Activated CD8-positive, alpha-beta memory T cell treated with anti-CD3 and anti-CD28 coated beads for 36 hours (primary cell): ENCODE measurements at regions not wholly inside any gene's neighbourhood (a gene's known extent, or its start where the extent isn't known, plus 50 kb on each side); places are given as distances from the start of the nearest gene placed in this dataset.
"Not testable (repeated sequence)": the region's sequence is repeated elsewhere in the genome, so short reads cannot be mapped to it uniquely, and the experiment has no call there.

Source experiments
- CTCF ChIA-PET: fragments of 350-600 bp; sonication (Branson Sonifier 250); formaldehyde crosslinking; loops from one replicate; lab custom pipeline; 2021; ENCODE audit warnings: antibody characterized with exemption; lab: Charles Lee
- POLR2A ChIA-PET: fragments of 350-600 bp; sonication (Branson Sonifier 250); formaldehyde crosslinking; loops from one replicate; lab custom pipeline; 2021; ENCODE audit warnings: antibody characterized with exemption; lab: Charles Lee

GRCh38 chr13:81377921-81378320 is 1037.0 kb upstream of the SPRY2 start:
- CTCF ChIA-PET, result no interaction called here
- POLR2A ChIA-PET, result no interaction called here

GRCh38 chr13:81375709-81376108 is 1034.8 kb upstream of the SPRY2 start:
- POLR2A ChIA-PET, result no interaction called here
- CTCF ChIA-PET, result no interaction called here

GRCh38 chr13:81362711-81363110 is 1021.8 kb upstream of the SPRY2 start:
- CTCF ChIA-PET, POLR2A ChIA-PET: not testable (repeated sequence)

- POLR2A ChIA-PET, result no interaction called here
Observed at GRCh38 chr13:81350056-81350455, 1009.1 kb upstream of the SPRY2 start.

GRCh38 chr13:81340118-81341069 is 999.5 kb upstream of the SPRY2 start:
- CTCF ChIA-PET, POLR2A ChIA-PET: not testable (repeated sequence)

More at GRCh38 chr13:81350056-81350455, 1009.1 kb upstream of the SPRY2 start:
- CTCF ChIA-PET, result no interaction called here

GRCh38 chr13:81339666-81340065 is 998.7 kb upstream of the SPRY2 start:
- CTCF ChIA-PET, POLR2A ChIA-PET: not testable (repeated sequence)

GRCh38 chr13:81334481-81334880 is 993.6 kb upstream of the SPRY2 start:
- POLR2A ChIA-PET, result no interaction called here
- CTCF ChIA-PET, result no interaction called here

GRCh38 chr13:81326913-81327312 is 986.0 kb upstream of the SPRY2 start:
- ChIA-PET CTCF (no interaction called here), POLR2A (no interaction called here)

GRCh38 chr13:81320516-81320915 is 979.6 kb upstream of the SPRY2 start:
- ChIA-PET CTCF (no interaction called here), POLR2A (no interaction called here)

GRCh38 chr13:81319351-81319750 is 978.4 kb upstream of the SPRY2 start:
- POLR2A ChIA-PET, result no interaction called here
- CTCF ChIA-PET, result no interaction called here

GRCh38 chr13:81318231-81319019 is 977.5 kb upstream of the SPRY2 start:
- ChIA-PET POLR2A (no interaction called here), CTCF (no interaction called here)

GRCh38 chr13:81314461-81314860 is 973.5 kb upstream of the SPRY2 start:
- POLR2A ChIA-PET, result no interaction called here

GRCh38 chr13:81305928-81306327 is 965.0 kb upstream of the SPRY2 start:
- CTCF ChIA-PET, result no interaction called here

More at GRCh38 chr13:81314461-81314860, 973.5 kb upstream of the SPRY2 start:
- CTCF ChIA-PET, result no interaction called here

GRCh38 chr13:81304121-81304659 is 963.3 kb upstream of the SPRY2 start:
- ChIA-PET CTCF (no interaction called here), POLR2A (no interaction called here)

More at GRCh38 chr13:81305928-81306327, 965.0 kb upstream of the SPRY2 start:
- POLR2A ChIA-PET, result no interaction called here

GRCh38 chr13:81302677-81303076 is 961.8 kb upstream of the SPRY2 start:
- ChIA-PET POLR2A (no interaction called here), CTCF (no interaction called here)

- ChIA-PET POLR2A (no interaction called here), CTCF (no interaction called here)
Observed at GRCh38 chr13:81302125-81302524, 961.2 kb upstream of the SPRY2 start.

- POLR2A ChIA-PET, result no interaction called here
- CTCF ChIA-PET, result interaction anchor here (0.5 kb wide), 1 partner anchor 150 kb away, joined by 3 read pairs; no protein-coding TSS in a partner anchor
Observed at GRCh38 chr13:81295177-81295576, 954.3 kb upstream of the SPRY2 start.

GRCh38 chr13:81293594-81294164 is 952.8 kb upstream of the SPRY2 start:
- CTCF ChIA-PET, result no interaction called here
- POLR2A ChIA-PET, result no interaction called here

- ChIA-PET POLR2A (no interaction called here), CTCF (no interaction called here)
Observed at GRCh38 chr13:81283561-81283960, 942.6 kb upstream of the SPRY2 start.

- POLR2A ChIA-PET, result no interaction called here
- CTCF ChIA-PET, result no interaction called here
Observed at GRCh38 chr13:81283062-81283461, 942.1 kb upstream of the SPRY2 start.
